GM13977 (cell line): ENCODE measurements at regions not wholly inside any gene's neighbourhood (a gene's known extent, or its start where the extent isn't known, plus 50 kb on each side); places are given as distances from the start of the nearest gene placed in this dataset.

ENCODE experiments used
- DNase-seq: peaks from one replicate; pipeline ENCODE4 v3.0.0; 2012; ENCODE audit warnings: low spot score
- in situ Hi-C: fragments of 300-500 bp; cut with MboI; formaldehyde crosslinking; loops from one replicate; pipeline ENCODE4 v1.12.0; 2022; ENCODE audit warnings: low sequenced_read_pairs, low pct_unique_long_range_greater_than_20kb, mixed read lengths, inconsistent platforms; ENCODE audit not compliant: unreplicated experiment
- TF ChIP-seq, protein P1 (sequence below): IDR thresholded peaks from 2 replicates; pipeline ENCODE4 v1.5.1; 2012; ENCODE audit warnings: mild to moderate bottlenecking, control low read depth; ENCODE audit not compliant: insufficient read depth; ENCODE audit errors: extremely low read depth, missing control alignments

DNA sequence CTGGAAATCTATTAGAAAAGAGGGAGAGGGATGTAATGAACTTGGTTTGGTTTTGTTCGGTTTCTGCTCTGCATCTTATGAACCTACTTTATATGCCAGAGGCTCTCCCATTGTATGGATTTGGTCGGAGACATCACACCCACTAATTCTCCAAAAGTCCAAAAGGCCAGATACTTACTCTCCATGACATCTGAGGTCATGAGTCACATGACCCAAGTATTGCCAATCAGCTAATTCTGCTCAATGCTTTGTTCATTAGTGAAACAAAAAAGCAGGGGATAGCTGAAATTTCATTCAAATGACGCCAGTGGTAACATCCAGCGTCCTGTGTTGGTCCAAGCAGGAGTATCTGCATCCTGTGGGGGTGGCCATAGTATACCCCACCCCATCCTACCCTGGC, 173.6 kb downstream of the TRIM33 start:
- in situ Hi-C loops = no loop called here
- no peak for DNase-seq
- TF ChIP-seq, protein P1, sequence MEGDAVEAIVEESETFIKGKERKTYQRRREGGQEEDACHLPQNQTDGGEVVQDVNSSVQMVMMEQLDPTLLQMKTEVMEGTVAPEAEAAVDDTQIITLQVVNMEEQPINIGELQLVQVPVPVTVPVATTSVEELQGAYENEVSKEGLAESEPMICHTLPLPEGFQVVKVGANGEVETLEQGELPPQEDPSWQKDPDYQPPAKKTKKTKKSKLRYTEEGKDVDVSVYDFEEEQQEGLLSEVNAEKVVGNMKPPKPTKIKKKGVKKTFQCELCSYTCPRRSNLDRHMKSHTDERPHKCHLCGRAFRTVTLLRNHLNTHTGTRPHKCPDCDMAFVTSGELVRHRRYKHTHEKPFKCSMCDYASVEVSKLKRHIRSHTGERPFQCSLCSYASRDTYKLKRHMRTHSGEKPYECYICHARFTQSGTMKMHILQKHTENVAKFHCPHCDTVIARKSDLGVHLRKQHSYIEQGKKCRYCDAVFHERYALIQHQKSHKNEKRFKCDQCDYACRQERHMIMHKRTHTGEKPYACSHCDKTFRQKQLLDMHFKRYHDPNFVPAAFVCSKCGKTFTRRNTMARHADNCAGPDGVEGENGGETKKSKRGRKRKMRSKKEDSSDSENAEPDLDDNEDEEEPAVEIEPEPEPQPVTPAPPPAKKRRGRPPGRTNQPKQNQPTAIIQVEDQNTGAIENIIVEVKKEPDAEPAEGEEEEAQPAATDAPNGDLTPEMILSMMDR = no peak

- in situ Hi-C loops = no loop called here
- TF ChIP-seq, protein P1 = no peak
- no peak for DNase-seq
Observed at GRCh38 chr1:114336360-114336759, 174.6 kb downstream of the TRIM33 start.

DNA sequence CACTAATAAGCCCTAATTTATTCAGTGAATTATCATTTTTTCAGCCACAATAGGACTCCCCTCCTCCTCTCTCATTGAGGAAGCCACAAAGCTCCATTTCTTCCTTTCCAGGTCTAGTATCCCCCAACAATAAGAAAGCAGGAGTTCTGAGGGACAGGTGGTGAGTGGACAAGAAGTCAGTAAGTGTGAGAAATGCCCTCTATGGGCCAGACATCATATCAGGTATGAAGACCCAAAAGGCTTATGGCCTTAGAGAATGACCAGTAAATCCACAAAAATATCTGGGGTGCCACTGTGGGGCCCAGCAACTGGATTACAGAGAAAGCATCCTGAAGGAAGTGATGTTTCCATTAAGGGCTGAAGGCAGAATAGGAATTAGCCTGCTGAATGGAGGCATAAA, 175.7 kb downstream of the TRIM33 start:
- no peak for DNase-seq
- TF ChIP-seq, protein P1 = no peak
- in situ Hi-C loops = no loop called here

- in situ Hi-C loops = no loop called here
- TF ChIP-seq, protein P1 = no peak
Observed at GRCh38 chr1:114334297-114334696, 176.7 kb downstream of the TRIM33 start.

GRCh38 chr1:114333690-114334089, 177.3 kb downstream of the TRIM33 start:
- TF ChIP-seq, protein P1 = no peak
- in situ Hi-C loops = no loop called here

More at GRCh38 chr1:114334297-114334696, 176.7 kb downstream of the TRIM33 start:
- no peak for DNase-seq

DNA sequence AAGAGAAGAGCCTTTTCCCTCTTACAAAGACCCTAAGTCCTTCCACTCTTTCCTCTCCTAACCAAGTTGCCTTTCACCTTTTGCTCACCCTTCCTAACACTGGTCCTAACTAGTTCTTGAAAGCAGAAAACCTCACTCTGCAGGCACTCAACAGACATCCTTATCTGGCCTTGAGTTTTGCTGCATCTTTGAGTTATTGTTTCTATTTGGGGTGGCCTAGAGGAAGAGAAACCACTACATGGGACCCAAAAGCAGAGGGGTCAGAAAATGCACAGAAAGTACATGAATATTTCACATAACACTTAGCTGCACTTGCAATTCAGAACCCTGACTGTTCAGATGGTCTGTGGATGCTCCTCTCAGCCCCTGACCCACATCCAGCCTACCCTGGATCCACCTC, 178.3 kb upstream of the SYT6 start:
- DNase-seq = no peak
- in situ Hi-C loops = no loop called here
- TF ChIP-seq, protein P1 = no peak

More at GRCh38 chr1:114333690-114334089, 177.3 kb downstream of the TRIM33 start:
- no peak for DNase-seq
